SK-N-MC (cell line): ENCODE measurements at regions not wholly inside any gene's neighbourhood (a gene's known extent, or its start where the extent isn't known, plus 50 kb on each side); places are given as distances from the start of the nearest gene placed in this dataset.

Experiments
- EZH2 ChIP-seq: fragments of 200-600 bp; sonication (generic); IDR thresholded peaks from one replicate; pipeline ENCODE4 v1.6.1; 2017; ENCODE audit warnings: antibody characterized with exemption
- FOXP2 ChIP-seq: optimal IDR thresholded peaks from 2 replicates; pipeline ENCODE3; 2011; ENCODE audit warnings: mild to moderate bottlenecking, moderate library complexity; ENCODE audit not compliant: insufficient read depth; ENCODE audit errors: extremely low read length, control extremely low read depth
- POLR2AphosphoS5 ChIP-seq: IDR thresholded peaks from 2 replicates; pipeline ENCODE4 v1.6.1; 2012; ENCODE audit warnings: mild to moderate bottlenecking, low read depth, low read length, borderline replicate concordance

- TF ChIP-seq POLR2AphosphoS5 (no peak), EZH2 (no peak), FOXP2 (no peak)
These were observed 946.4 kb downstream of the PDHA2 start for GRCh38 chr4:96786306-96786705.
